SU-DHL-6 (cell line): ENCODE measurements at regions not wholly inside any gene's neighbourhood (a gene's known extent, or its start where the extent isn't known, plus 50 kb on each side); places are given as distances from the start of the nearest gene placed in this dataset.

Experiments
- H2AFZ ChIP-seq: fragments of 200-600 bp; sonication (generic); 2 replicates; pipeline ENCODE4 v1.6.1; 2014; ENCODE audit warnings: low read depth, mild to moderate bottlenecking, moderate library complexity, mixed read lengths, antibody characterized with exemption, low read length; ENCODE audit not compliant: severe bottlenecking
- H3F3A ChIP-seq: fragments of 200-600 bp; shearing (Covaris generic); 2 replicates; pipeline ENCODE4 v1.6.0; 2016; ENCODE audit warnings: antibody characterized with exemption, mild to moderate bottlenecking; ENCODE audit not compliant: insufficient read depth
- H3K27ac ChIP-seq: fragments of 200-600 bp; sonication (generic); 2 replicates; pipeline ENCODE4 v1.5.1; 2016; ENCODE audit warnings: low read depth, mild to moderate bottlenecking, low read length, moderate library complexity, mixed read lengths
- H3K27me3 ChIP-seq: fragments of 200-600 bp; sonication (generic), shearing (Covaris generic); 2 replicates; pipeline ENCODE4 v1.6.0; 2014; ENCODE audit warnings: mild to moderate bottlenecking, low read length
- H3K36me3 ChIP-seq: fragments of 200-600 bp; sonication (generic); 2 replicates; pipeline ENCODE4 v1.6.1; 2014; ENCODE audit warnings: mild to moderate bottlenecking, low read length, mixed read lengths
- H3K4me2 ChIP-seq: fragments of 300-600, 200-600 bp; shearing (Covaris generic), sonication (generic); 2 replicates; pipeline ENCODE4 v1.6.0; 2014; ENCODE audit warnings: low read length, low read depth, mild to moderate bottlenecking; ENCODE audit not compliant: poor library complexity, severe bottlenecking
- H3K4me3 ChIP-seq: fragments of 200-600 bp; sonication (generic); 2 replicates; pipeline ENCODE4 v1.5.1; 2014; ENCODE audit warnings: antibody characterized with exemption, low read length, mild to moderate bottlenecking, mixed read lengths; ENCODE audit not compliant: insufficient read depth, poor library complexity, severe bottlenecking
- H3K79me2 ChIP-seq: fragments of 200-600 bp; sonication (generic); 2 replicates; pipeline ENCODE4 v1.6.1; 2014; ENCODE audit warnings: mild to moderate bottlenecking, low read length, moderate library complexity; ENCODE audit not compliant: insufficient read depth
- H3K9ac ChIP-seq: fragments of 200-600 bp; sonication (generic); 2 replicates; pipeline ENCODE4 v1.7.0; 2014; ENCODE audit warnings: mild to moderate bottlenecking, low read length
- H3K9me2 ChIP-seq: fragments of 200-600 bp; sonication (generic); replicated peaks from 2 replicates; pipeline ENCODE4 v1.6.1; 2014; ENCODE audit warnings: low read length; ENCODE audit not compliant: insufficient read depth
- H3K9me3 ChIP-seq: fragments of 200-600 bp; sonication (generic); 2 replicates; pipeline ENCODE4 v1.6.1; 2014; ENCODE audit warnings: low read length, mixed read lengths; ENCODE audit not compliant: insufficient read depth
- H4K20me1 ChIP-seq: fragments of 200-600 bp; sonication (generic); 2 replicates; pipeline ENCODE4 v1.6.1; 2014; ENCODE audit warnings: low read depth, mild to moderate bottlenecking, antibody characterized with exemption, low read length, moderate library complexity, mixed read lengths
- CTCF ChIP-seq: fragments of 200-600 bp; sonication (generic); IDR thresholded peaks from one replicate; pipeline ENCODE4 v1.5.1; 2017; ENCODE audit warnings: antibody characterized with exemption, mild to moderate bottlenecking, low read length, moderate library complexity; ENCODE audit not compliant: insufficient read depth, poor library complexity, severe bottlenecking
- EZH2phosphoT487 ChIP-seq: fragments of 200-600 bp; sonication (generic), shearing (Covaris generic); conservative IDR thresholded peaks from 2 replicates; pipeline ENCODE4 v1.6.1; 2018; ENCODE audit warnings: mild to moderate bottlenecking, antibody characterized with exemption, low read length, moderate library complexity, mixed read lengths

GRCh38 chr4:33063241-33063640, 2343.1 kb downstream of the PCDH7 start:
- no peaks in the 10 kb centered on the region for H4K20me1 ChIP-seq
- H3K27me3 ChIP-seq, result no peaks in the 10 kb centered on the region
- no peak overlapping the region for H2AFZ ChIP-seq
- H3K9me3 ChIP-seq, result no peaks in the 10 kb centered on the region
- no peaks in the 10 kb centered on the region for H3F3A ChIP-seq
- H3K9me2 ChIP-seq, result no peaks in the 10 kb centered on the region
- H3K4me2 ChIP-seq, result no peak overlapping the region
- H3K79me2 ChIP-seq, result no peaks in the 10 kb centered on the region
- no peaks in the 10 kb centered on the region for H3K36me3 ChIP-seq
- TF ChIP-seq EZH2phosphoT487 (no peak), CTCF (no peak)
- no peak overlapping the region for H3K4me3 ChIP-seq
- no peak overlapping the region for H3K27ac ChIP-seq
- H3K9ac ChIP-seq, result no peak overlapping the region

GRCh38 chr4:33064238-33064637, 2344.1 kb downstream of the PCDH7 start:
- H3K4me2 ChIP-seq, result no peak overlapping the region
- no peak overlapping the region for H2AFZ ChIP-seq
- H3K9ac ChIP-seq, result no peak overlapping the region
- H3K9me2 ChIP-seq, result no peaks in the 10 kb centered on the region
- no peaks in the 10 kb centered on the region for H3K9me3 ChIP-seq
- H3K36me3 ChIP-seq, result no peaks in the 10 kb centered on the region
- H3K27ac ChIP-seq, result no peak overlapping the region
- no peaks in the 10 kb centered on the region for H3K79me2 ChIP-seq
- H3K27me3 ChIP-seq, result no peaks in the 10 kb centered on the region
- H4K20me1 ChIP-seq, result no peaks in the 10 kb centered on the region
- TF ChIP-seq CTCF (no peak), EZH2phosphoT487 (no peak)
- no peaks in the 10 kb centered on the region for H3F3A ChIP-seq
- H3K4me3 ChIP-seq, result no peak overlapping the region

- Histone ChIP-seq H3K9me2 (no peaks in the 10 kb centered on the region), H2AFZ (peak overlapping the region; percentile 59), H3F3A (no peaks in the 10 kb centered on the region), H3K4me3 (no peak overlapping the region), H3K9me3 (no peaks in the 10 kb centered on the region), H3K79me2 (no peaks in the 10 kb centered on the region), H3K9ac (no peak overlapping the region), H3K36me3 (no peaks in the 10 kb centered on the region), H3K4me2 (no peak overlapping the region), H4K20me1 (no peaks in the 10 kb centered on the region), H3K27ac (no peak overlapping the region), H3K27me3 (no peaks in the 10 kb centered on the region)
- TF ChIP-seq CTCF, result no peak
- no peak for TF ChIP-seq EZH2phosphoT487
Measured at GRCh38 chr4:33065749-33066148, 2345.6 kb downstream of the PCDH7 start.
